Astrocyte (in vitro differentiated cells and primary cell): ENCODE measurements at regions not wholly inside any gene's neighbourhood (a gene's known extent, or its start where the extent isn't known, plus 50 kb on each side); places are given as distances from the start of the nearest gene placed in this dataset.

Source experiments
- DNase-seq: peaks from one replicate; pipeline ENCODE4 v3.0.0-alpha.2; 2010; ENCODE audit warnings: low read depth
- FAIRE-seq: peaks from 2 replicates; lab custom pipeline; 2011; peaks lifted over from hg19 to GRCh38; lab: Jason Lieb, UNC
- H2AFZ ChIP-seq: 2 replicates; pipeline ENCODE4 v1.6.0; 2012; ENCODE audit warnings: low read depth, low read length, inconsistent platforms
- H3K27ac ChIP-seq: 2 replicates; pipeline ENCODE4 v1.5.1; 2011; ENCODE audit warnings: low read depth, low read length, inconsistent platforms
- H3K27me3 ChIP-seq: 2 replicates; pipeline ENCODE4 v1.6.0; 2011; ENCODE audit warnings: low read length, inconsistent platforms; ENCODE audit not compliant: insufficient read depth
- H3K36me3 ChIP-seq: 2 replicates; pipeline ENCODE4 v1.5.1; 2011; ENCODE audit warnings: low read length, inconsistent platforms; ENCODE audit not compliant: insufficient read depth
- H3K4me1 ChIP-seq: 2 replicates; pipeline ENCODE4 v1.5.1; 2011; ENCODE audit warnings: low read length, inconsistent platforms; ENCODE audit not compliant: insufficient read depth
- H3K4me2 ChIP-seq: 2 replicates; pipeline ENCODE4 v1.6.0; 2012; ENCODE audit warnings: low read length, inconsistent platforms
- H3K4me3 ChIP-seq: 2 replicates; pipeline ENCODE4 v1.5.1; 2011; ENCODE audit warnings: low read depth, mild to moderate bottlenecking, low read length, inconsistent platforms; ENCODE audit not compliant: insufficient read depth
- H3K79me2 ChIP-seq: 2 replicates; pipeline ENCODE4 v1.6.0; 2012; ENCODE audit warnings: mild to moderate bottlenecking, low read length, inconsistent platforms; ENCODE audit not compliant: insufficient read depth
- H3K9ac ChIP-seq: 2 replicates; pipeline ENCODE4 v1.6.0; 2012; ENCODE audit warnings: mild to moderate bottlenecking, low read length, inconsistent platforms
- H3K9me3 ChIP-seq: 2 replicates; pipeline ENCODE4 v1.5.1; 2012; ENCODE audit warnings: low read depth, mild to moderate bottlenecking, low read length, inconsistent platforms; ENCODE audit not compliant: insufficient read depth
- H4K20me1 ChIP-seq: 2 replicates; pipeline ENCODE4 v1.6.0; 2012; ENCODE audit warnings: low read length, inconsistent platforms; ENCODE audit not compliant: insufficient read depth
- H3K27ac Mint-ChIP-seq: one replicate; pipeline ENCODE4 v1.8.0; 2021; ENCODE audit warnings: mild to moderate bottlenecking, mixed read lengths; ENCODE audit not compliant: unreplicated experiment
- H3K27me3 Mint-ChIP-seq: one replicate; pipeline ENCODE4 v1.8.0; 2021; ENCODE audit warnings: low read depth, mixed read lengths; ENCODE audit not compliant: unreplicated experiment
- H3K36me3 Mint-ChIP-seq: one replicate; pipeline ENCODE4 v1.8.0; 2021; ENCODE audit warnings: low read depth, mixed read lengths; ENCODE audit not compliant: unreplicated experiment
- H3K4me1 Mint-ChIP-seq: one replicate; pipeline ENCODE4 v1.8.0; 2021; ENCODE audit warnings: low read depth, mixed read lengths; ENCODE audit not compliant: unreplicated experiment
- H3K4me3 Mint-ChIP-seq: one replicate; pipeline ENCODE4 v1.8.0; 2021; ENCODE audit warnings: mild to moderate bottlenecking, moderate library complexity, mixed read lengths; ENCODE audit not compliant: unreplicated experiment
- H3K9me3 Mint-ChIP-seq: one replicate; pipeline ENCODE4 v1.8.0; 2021; ENCODE audit warnings: mild to moderate bottlenecking, mixed read lengths; ENCODE audit not compliant: unreplicated experiment
- CTCF ChIP-seq: IDR thresholded peaks from 2 replicates; pipeline ENCODE4 v1.5.1; 2011; ENCODE audit warnings: low read depth, mild to moderate bottlenecking, inconsistent platforms, low read length, moderate library complexity; ENCODE audit not compliant: insufficient read depth
- EZH2 ChIP-seq: IDR thresholded peaks from 2 replicates; pipeline ENCODE4 v1.6.1; 2012; ENCODE audit warnings: mild to moderate bottlenecking, low read length, inconsistent platforms; ENCODE audit not compliant: insufficient read depth

GRCh38 chr5:72662305-72662704 lies 154.2 kb upstream of the TNPO1 start:
- Histone ChIP-seq H3K79me2 (no peaks in the 10 kb centered on the region), H2AFZ (no peak overlapping the region), H3K27ac (no peak overlapping the region), H3K4me2 (no peak overlapping the region), H3K4me3 (no peak overlapping the region), H3K9ac (no peak overlapping the region), H4K20me1 (no peaks in the 10 kb centered on the region), H3K36me3 (no peaks in the 10 kb centered on the region), H3K27me3 (peaks cover 4% of the 10 kb centered on the region), H3K4me1 (no peaks in the 10 kb centered on the region), H3K9me3 (peaks cover 4% of the 10 kb centered on the region)
- Mint-ChIP-seq H3K4me1 (peaks cover 15% of the 10 kb centered on the region), H3K27me3 (peaks cover 9% of the 10 kb centered on the region), H3K36me3 (peaks cover 4% of the 10 kb centered on the region), H3K9me3 (no peaks in the 10 kb centered on the region), H3K27ac (no peak overlapping the region), H3K4me3 (no peak overlapping the region)
- no peak for TF ChIP-seq CTCF
- no peak for TF ChIP-seq EZH2
- DNase-seq: no peak
- no peak for FAIRE-seq

GRCh38 chr5:72661405-72661804 lies 154.2 kb upstream of the ZNF366 start:
- H3K9me3 ChIP-seq: peaks cover 4% of the 10 kb centered on the region
- peaks cover 15% of the 10 kb centered on the region for H3K4me1 Mint-ChIP-seq
- no peak overlapping the region for H3K4me3 Mint-ChIP-seq
- no peak overlapping the region for H3K4me2 ChIP-seq
- H3K27me3 Mint-ChIP-seq: peaks cover 6% of the 10 kb centered on the region
- H3K27ac Mint-ChIP-seq: no peak overlapping the region
- no peaks in the 10 kb centered on the region for H4K20me1 ChIP-seq
- FAIRE-seq: no peak
- DNase-seq: peak; percentile 65
- peak overlapping the region; percentile 19 for H2AFZ ChIP-seq
- peaks cover 4% of the 10 kb centered on the region for H3K36me3 Mint-ChIP-seq
- H3K4me1 ChIP-seq: no peaks in the 10 kb centered on the region
- TF ChIP-seq EZH2 (no peak), CTCF (no peak)
- no peaks in the 10 kb centered on the region for H3K79me2 ChIP-seq
- H3K4me3 ChIP-seq: no peak overlapping the region
- no peaks in the 10 kb centered on the region for H3K36me3 ChIP-seq
- H3K9me3 Mint-ChIP-seq: no peaks in the 10 kb centered on the region
- no peak overlapping the region for H3K27ac ChIP-seq
- peaks cover 4% of the 10 kb centered on the region for H3K27me3 ChIP-seq
- H3K9ac ChIP-seq: no peak overlapping the region

GRCh38 chr5:72659726-72660125 lies 152.5 kb upstream of the ZNF366 start:
- Histone ChIP-seq H3K36me3 (no peaks in the 10 kb centered on the region), H4K20me1 (no peaks in the 10 kb centered on the region), H3K9ac (no peak overlapping the region), H2AFZ (no peak overlapping the region), H3K27me3 (peaks cover 4% of the 10 kb centered on the region), H3K79me2 (no peaks in the 10 kb centered on the region), H3K27ac (no peak overlapping the region), H3K4me2 (no peak overlapping the region), H3K9me3 (peaks cover 4% of the 10 kb centered on the region), H3K4me1 (no peaks in the 10 kb centered on the region), H3K4me3 (no peak overlapping the region)
- no peak for DNase-seq
- TF ChIP-seq CTCF: no peak
- no peak for TF ChIP-seq EZH2
- no peak overlapping the region for H3K4me3 Mint-ChIP-seq
- H3K36me3 Mint-ChIP-seq: peaks cover 4% of the 10 kb centered on the region
- peaks cover 6% of the 10 kb centered on the region for H3K27me3 Mint-ChIP-seq
- no peak for FAIRE-seq
- H3K4me1 Mint-ChIP-seq: peaks cover 15% of the 10 kb centered on the region
- H3K9me3 Mint-ChIP-seq: no peaks in the 10 kb centered on the region
- H3K27ac Mint-ChIP-seq: no peak overlapping the region
